ENCODE measurements at regions not wholly inside any gene's neighbourhood (a gene's known extent, or its start where the extent isn't known, plus 50 kb on each side); places are given as distances from the start of the nearest gene placed in this dataset.
"Not testable (repeated sequence)": the region's sequence is repeated elsewhere in the genome, so short reads cannot be mapped to it uniquely, and the experiment has no call there.

- DNase-seq (ENCODE audit: low read depth), result no peak
Measured at GRCh38 chr5:87539839-87540238, 127.1 kb upstream of the CCNH start.

DNA sequence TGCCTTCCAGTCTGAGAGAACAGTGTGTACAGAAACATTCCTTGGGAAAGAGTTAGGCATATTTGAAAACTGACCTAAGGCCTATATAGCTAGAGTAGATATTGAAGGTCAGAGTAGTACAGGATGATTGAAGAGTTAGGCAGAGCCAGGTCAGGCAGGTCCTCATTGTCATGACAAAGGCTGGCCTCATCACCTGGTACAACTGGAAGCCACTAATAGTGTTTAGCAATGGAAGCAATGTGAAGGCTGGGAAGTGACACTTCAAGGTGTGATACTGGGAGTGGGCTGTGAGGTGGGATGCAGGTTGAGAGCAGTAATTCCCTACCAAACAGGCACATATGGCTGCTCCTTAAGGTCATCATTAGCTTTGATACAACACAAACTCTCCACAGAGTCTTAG lies 123.6 kb upstream of the CCNH start:
- DNase-seq (ENCODE audit: low read depth), result no peak

- no peak for DNase-seq (ENCODE audit: low read depth)
Measured at GRCh38 chr5:87535706-87536105, 123.0 kb upstream of the CCNH start.

GRCh38 chr5:87529486-87530076 lies 116.9 kb upstream of the CCNH start:
- no peak for DNase-seq (ENCODE audit: low read depth)

DNA sequence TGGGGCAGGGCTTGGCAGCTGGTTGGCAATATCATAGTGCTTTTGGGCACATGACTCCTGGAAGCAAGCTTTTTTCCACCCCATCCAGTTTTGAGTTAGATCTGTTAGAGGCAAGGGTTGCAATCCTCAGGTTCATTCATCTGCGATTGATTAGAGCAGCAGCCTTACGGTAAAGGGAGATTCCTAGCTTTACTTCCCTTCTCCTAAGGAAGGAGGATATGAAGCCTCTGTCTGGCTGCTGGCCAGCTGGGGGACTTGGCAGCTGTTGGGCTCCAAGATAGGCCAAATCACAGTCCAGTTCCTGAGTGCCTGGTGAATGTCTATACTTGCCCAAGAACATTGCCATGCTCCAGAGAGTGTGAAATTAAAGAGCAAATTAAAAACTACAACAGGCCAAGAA lies 113.4 kb upstream of the CCNH start:
- DNase-seq (ENCODE audit: low read depth), result no peak

GRCh38 chr5:87524217-87524616 lies 111.5 kb upstream of the CCNH start:
- no peak for DNase-seq (ENCODE audit: low read depth)

DNA sequence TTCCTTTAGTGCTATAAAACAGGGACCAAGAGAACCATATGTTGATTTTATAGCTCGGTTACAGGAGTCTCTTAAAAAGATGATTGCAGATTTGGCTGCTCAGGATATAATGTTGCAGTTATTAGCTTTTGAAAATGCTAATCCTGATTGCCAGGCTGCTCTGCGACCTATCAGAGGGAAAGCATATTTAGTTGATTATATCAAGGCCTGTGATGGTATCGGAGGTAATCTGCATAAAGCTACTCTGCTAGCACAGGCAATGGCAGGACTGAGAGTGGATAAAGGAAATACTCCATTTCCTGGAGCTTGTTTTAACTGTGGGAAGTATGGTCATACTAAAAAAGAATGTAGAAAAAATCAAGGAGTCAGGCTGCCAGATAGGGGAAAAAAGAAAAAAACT lies 99.0 kb upstream of the CCNH start:
- DNase-seq (ENCODE audit: low read depth), result not testable (repeated sequence)

- no peak for DNase-seq (ENCODE audit: low read depth)
Measured at GRCh38 chr5:87503004-87503403, 90.3 kb upstream of the CCNH start.

- DNase-seq (ENCODE audit: low read depth), result no peak
Measured at GRCh38 chr5:87499478-87500410, 87.0 kb upstream of the CCNH start.

All from Daoy (cell line).